Right ventricle myocardium superior (tissue), 1 donor: ENCODE measurements at regions not wholly inside any gene's neighbourhood (a gene's known extent, or its start where the extent isn't known, plus 50 kb on each side); places are given as distances from the start of the nearest gene placed in this dataset.

Experiments
- ATAC-seq: fragments of 200-7000 bp; cut with Tn5 transposase; one replicate; pipeline ENCODE4 v1.9.1; 2020; ENCODE audit warnings: mild to moderate bottlenecking; ENCODE audit not compliant: poor library complexity
- DNase-seq: peaks from one replicate; pipeline ENCODE4 v3.0.0-alpha.2; 2020
- intact Hi-C: fragments of 100-400 bp; cut with DNase I; formaldehyde crosslinking; loops from one replicate; pipeline ENCODE4 v1.11.2; 2022
- donor health status: DM: no; HTN: yes; CAD: no; lungs with severe emphysema.

DNA sequence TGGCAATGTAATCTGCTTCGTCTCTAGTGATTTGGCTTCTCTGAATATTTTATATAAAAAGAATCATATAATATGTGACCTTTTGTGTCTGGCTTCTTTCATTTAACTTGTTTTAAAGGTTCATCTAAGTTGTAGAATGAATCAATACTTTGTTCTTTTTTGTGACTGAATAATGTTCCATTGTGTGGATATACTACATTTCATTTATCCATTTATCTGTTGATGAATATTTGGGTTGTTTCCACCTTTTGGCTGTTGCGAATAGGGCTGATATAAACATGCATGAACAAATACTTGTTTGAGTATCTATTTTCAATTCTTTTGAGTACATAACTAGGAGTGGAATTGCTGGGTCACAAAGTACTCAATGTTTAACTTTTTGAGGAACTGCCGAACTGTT, 63.8 kb upstream of the TNP1 start:
- ATAC-seq (no peak), DNase-seq (no peak)
- intact Hi-C loops: no loop called here

DNA sequence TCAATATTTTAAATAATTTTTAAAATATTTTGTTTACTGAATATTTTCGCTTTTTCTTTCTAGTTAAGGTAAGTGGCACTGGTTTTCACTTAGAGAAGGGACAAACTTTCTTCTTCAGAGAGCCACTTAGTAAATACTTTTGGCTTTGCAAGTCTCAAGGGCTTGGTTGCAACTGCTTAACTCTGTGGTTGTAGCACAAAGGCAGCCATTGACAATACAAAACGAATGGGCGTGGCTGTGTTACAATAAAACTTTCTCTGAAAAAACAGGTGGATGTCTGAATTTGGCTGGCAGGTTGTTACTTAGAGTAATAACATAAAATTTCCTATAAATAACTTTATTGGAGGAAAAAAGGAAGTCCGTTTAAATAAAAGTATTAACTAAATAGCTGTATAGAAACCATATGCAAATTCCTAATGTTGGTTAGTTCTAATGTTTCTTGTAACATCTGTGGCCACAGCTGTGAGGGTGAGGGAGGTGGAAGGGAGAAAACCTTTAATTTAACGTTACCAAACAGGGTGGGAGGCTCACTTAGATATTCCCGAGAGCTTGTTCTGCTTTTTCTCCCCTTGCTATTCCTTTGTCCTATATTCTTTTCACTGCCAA, 62.4 kb upstream of the TNP1 start:
- ATAC-seq: no peak
- DNase-seq: no peak
- intact Hi-C loops: no loop called here

DNA sequence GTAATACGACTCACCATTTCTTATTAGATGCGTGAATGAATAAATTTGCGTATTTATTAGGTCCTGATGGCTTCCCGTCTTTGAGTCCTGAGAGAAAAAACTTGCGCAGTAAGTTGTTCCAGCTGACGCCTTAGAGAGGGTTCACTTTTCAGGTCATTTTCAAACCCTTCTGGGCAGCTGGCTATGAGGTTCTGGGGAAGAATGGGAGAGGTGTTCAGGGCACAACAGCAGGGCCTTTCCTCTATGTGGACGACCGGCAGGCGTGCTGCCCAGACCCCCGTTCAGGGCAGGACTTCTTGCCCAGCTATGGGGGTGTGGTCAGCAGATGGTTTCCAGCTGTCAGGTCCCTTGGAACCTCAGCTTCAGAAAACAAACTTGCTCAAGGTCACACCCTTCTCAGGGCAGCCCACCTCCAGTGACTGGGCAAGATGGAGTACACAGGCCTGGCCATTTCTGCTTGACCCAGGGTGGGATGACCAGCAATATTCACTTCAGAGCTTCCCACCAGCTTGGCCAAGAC, 61.1 kb upstream of the TNP1 start:
- ATAC-seq: no peak

DNA sequence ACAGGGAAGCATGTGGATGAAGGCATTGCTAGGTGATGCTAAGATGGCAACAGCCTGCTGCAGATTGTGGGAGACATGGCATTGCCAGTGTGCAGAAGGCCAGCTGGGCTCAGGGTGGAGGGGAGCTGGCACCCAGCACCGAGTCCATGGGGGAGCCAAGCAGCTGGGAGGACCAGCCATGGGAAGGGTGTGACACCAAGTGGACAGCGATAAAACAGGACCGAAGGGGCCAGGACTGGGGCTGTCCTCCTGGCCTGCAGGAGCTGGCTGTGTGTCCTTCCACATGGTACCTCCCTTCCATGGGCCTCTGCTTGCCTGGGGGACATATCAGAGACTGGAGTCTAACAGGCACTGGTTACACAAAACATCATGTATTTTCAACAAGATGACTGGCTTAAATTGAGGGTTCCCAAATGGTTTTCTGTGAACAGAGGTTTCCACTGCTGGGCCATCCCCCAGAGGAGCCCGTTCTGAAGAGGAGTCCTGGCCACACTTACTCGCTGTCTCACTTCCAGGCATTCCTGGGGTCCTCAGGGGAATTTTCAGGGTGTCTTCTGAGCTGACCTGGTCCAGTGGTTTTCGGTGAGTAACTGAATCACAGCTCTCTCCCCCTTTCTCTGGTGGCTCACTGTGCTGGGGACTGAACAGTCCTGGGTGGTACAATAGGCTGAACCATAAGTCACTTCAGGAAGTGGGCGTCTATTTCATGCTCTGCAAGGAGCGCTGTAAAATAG, 60.4 kb upstream of the TNP1 start:
- peak; percentile 67 for ATAC-seq
- peak; percentile 45 for DNase-seq
- intact Hi-C loops: no loop called here

More for the DNA sequence above, 61.1 kb upstream of the TNP1 start:
- DNase-seq: no peak
- intact Hi-C loops: no loop called here

DNA sequence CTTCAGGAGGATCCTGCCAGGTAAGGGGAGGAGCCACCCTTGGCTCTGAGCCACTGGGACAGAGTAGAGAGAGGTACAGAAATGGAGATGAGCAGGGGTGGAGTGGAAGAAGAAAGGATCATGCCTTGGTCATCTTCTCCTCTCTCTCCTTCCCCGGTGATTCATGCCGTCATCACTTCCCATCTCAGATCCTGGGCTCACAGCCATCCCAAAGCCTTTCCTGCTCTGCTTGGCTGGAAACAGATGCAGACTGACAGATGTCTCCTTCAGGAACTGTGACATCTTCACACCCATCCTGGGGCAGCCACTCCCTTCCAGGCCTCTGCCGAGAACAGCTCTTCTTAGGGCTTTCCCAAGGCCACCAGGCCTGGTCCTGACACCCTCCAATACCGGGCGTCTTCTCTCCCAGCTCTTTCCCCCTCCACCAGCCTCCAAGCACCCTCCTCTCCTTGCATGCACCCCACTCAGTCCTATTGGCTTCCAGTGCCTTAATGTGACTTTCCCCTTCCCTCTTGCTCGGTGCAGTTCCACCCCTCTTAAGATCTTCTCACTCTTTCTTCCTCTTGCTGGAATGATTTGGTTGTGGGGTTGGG, 58.3 kb upstream of the TNP1 start:
- intact Hi-C loops: no loop called here
- no peak for DNase-seq
- ATAC-seq: peak; percentile 8

DNA sequence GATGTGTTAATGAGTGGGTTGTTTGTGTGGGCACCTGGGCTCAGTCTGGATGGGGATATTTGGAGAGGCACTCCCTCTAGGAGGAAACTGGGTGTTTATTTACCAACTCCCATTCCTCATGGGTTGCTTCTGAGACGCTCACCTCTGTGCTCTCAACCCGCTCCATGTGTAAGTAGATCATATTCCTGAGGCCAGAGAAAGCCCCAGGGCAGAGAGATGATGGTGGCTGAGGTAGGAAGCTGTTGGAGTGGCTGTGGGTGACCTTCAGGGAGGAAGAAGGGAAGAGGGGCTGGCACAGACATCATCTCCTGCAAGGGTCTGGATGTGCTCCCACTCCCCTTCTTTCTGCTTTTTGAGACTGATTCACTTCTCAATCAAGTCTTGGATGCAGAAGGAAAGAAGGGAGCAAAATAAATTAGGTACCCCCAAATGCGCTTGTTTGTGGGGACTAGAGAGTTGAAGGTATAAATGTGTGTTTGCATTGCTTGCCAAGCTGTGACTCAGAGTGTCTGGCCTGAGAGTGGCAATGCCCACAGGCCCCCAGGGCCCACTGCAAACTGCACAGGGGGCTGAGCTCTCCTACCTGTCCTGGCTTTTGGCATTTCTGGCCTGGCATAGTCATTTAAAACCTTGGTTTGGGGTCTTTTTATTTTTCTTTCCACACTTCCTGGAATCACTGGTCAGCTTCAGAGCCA, 57.2 kb upstream of the TNP1 start:
- intact Hi-C loops: no loop called here
- DNase-seq (no peak), ATAC-seq (no peak)

DNA sequence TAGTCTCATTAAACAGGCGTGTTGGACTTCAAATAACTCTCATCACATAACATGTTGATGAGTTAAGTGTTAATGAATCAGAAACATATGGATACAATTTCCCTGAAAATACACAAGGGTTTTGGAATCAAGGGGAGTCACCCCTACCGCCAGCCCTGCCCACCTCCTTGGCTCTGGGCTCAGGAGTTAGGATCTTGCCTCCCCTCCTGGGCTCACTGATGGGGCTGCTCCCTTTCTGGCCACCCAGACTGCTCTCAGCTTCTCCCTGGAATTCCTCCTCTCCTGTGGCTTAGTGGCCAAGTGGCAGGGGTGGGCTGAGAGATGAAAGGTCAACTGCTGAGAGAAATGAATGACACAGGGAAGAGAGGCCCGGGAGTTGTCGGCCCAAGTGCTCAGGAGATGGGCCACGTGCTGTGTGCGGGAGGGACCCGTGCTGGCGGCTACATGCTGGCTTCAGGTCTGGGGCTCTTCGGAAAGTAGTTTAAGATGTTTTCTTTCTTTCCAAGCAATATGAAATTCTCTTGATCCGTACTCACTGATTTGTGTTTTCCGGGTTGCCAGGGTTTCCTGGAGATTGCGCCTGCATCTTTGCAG, 55.8 kb upstream of the TNP1 start:
- intact Hi-C loops: no loop called here
- no peak for DNase-seq
- peak; percentile 38 for ATAC-seq

DNA sequence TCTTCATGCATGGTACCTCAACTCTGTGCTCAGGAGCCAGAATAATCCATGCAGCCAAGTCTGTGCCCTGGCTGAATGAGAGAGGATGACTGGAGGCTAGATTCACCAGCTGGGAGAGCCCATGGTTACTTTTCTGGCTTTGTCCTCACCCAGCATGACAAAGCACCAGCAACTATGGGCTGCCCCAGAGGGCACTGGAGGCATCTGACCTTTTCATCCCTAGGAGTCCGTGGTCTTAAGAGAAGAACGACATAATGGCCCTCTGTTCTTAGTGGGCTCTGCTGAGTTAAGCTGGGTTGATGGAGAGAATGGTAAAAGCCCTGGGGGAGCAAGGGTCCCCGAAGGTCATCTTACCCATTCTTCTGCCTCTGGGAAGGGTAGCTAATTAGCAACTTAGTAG, 54.6 kb upstream of the TNP1 start:
- intact Hi-C loops: no loop called here
- DNase-seq: no peak
- no peak for ATAC-seq

DNA sequence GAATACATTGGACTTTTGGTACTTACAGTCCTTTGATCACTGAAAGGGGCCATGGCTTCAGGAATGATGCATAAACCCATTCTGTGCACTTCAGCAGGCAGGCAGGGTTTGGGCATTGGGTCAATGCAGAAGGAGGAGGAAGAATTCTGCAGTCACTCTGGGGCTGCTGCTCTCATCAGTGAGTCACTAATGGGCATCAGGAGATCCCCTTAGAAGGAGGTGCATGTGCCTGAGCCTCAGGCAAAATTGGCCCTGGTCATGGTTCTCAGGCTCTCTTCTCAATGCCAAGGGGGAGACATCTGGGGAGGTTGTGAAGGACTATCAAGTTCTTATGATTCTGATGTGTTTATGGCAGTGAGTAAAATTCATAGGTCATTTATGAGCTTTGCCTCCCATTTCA, 52.0 kb upstream of the TNP1 start:
- intact Hi-C loops: no loop called here
- no peak for DNase-seq
- ATAC-seq: no peak

DNA sequence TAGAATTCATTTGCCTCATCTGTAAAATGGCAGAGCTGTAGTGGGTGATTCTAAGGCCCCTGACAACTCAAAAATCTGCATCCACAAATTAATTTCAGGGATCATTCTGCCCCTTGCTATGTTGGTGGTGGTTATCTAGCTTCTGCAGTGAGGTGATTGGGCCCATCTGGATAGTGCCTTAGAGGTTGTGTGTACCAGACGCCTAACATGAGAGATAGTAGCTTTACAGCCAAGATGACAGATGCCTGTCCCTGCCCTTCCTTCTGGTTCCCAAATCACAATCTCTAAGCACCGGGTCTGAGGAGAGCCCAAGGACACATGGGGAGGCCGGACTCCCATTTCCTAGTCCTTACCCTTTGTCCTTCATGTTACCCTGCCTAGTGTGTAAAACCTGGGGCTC, 51.1 kb upstream of the TNP1 start:
- DNase-seq: no peak
- no peak for ATAC-seq
- intact Hi-C loops: no loop called here

DNA sequence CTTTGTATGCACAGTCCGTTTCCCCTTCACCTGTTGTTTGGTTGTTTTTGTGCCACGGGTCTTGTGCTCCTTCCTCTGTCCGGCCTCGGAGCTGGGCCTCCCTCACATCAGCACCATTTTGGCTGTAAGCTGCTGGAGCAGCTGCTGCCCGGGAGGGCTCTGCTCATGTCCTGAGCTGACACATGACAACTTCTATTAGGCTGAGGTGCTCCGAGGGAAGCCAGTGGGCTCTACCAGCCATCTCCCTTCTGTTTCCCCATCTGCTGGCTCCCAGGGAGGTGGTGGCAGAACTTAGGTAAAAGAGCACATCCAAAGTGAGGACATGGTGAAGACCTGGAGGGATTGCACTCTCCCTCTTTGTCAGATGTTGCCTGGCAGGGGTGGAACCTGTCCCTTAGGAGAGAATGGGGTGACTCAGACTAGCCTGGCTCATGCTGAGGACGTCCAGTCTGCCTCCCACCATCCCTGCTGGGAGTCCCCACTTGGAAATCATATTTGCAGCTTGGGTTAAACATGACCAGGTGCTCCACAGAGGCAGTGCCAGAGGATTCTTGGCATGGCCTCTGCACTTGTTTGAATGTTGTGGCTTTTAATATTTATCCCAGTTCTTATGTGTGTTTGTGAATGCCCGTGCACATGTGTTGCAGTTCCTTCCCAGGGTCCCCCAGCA, 49.8 kb upstream of the TNP1 start:
- ATAC-seq: no peak
- intact Hi-C loops: no loop called here
- no peak for DNase-seq
